ENCODE measurements at regions not wholly inside any gene's neighbourhood (a gene's known extent, or its start where the extent isn't known, plus 50 kb on each side); places are given as distances from the start of the nearest gene placed in this dataset.

DNA sequence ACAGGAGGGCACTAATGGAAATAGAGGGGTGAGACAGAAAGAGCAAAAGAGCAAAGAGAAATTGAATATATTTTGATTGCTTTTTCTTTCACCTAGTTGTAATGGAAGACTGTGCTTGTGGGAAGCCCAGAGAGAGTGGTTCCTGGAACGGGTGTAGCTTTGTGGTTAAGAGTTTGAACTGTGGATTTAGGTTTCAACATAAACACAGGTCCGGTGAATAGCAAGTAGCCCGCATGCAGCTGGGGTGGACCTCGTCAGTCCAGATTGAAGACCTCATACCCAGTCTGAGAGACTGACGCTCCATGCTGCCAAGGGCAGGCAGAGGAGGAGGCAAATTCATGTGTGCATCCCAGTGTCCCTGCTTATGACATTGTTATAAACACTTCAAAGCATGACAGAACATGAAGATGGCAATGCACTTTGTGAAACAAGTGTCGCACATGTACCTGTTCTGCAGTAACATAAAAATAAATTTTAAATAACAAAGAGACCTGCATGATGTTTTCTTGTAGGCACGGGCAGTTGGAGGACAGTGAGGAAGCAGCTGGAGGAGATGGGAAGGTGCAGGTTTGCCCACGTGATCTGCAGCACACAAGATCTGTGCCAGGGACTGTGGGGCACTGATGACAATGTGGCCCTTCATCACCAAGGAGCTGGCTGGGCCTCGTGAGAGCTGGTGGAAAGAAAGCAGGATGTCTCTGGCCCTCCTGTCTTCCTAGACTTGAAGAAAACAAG, 220.5 kb upstream of the SSTR4 start:
- no peak overlapping the region for H3K27ac ChIP-seq (ENCODE audit: low read length)
- H3K9ac ChIP-seq (ENCODE audit: low read length) = no peak overlapping the region
- H3K4me1 ChIP-seq (ENCODE audit: low read length) = no peaks in the 10 kb centered on the region
- no peak overlapping the region for H3K4me3 ChIP-seq (ENCODE audit: low read length)
- no peak overlapping the region for H2AFZ ChIP-seq (ENCODE audit: low read depth, low read length)
- H3K9me3 ChIP-seq (ENCODE audit: insufficient read depth, low read length) = no peaks in the 10 kb centered on the region
- no peak overlapping the region for H3K4me2 ChIP-seq (ENCODE audit: low read length)
- H4K20me1 ChIP-seq (ENCODE audit: insufficient read depth, low read length) = no peaks in the 10 kb centered on the region
- H3K36me3 ChIP-seq (replicated peaks; ENCODE audit: low read depth, low read length) = no peaks in the 10 kb centered on the region
- H3K27me3 ChIP-seq (ENCODE audit: low read depth, low read length) = peaks cover 16% of the 10 kb centered on the region; the same call in 1 of the 2 replicates
- TF ChIP-seq, protein P1, sequence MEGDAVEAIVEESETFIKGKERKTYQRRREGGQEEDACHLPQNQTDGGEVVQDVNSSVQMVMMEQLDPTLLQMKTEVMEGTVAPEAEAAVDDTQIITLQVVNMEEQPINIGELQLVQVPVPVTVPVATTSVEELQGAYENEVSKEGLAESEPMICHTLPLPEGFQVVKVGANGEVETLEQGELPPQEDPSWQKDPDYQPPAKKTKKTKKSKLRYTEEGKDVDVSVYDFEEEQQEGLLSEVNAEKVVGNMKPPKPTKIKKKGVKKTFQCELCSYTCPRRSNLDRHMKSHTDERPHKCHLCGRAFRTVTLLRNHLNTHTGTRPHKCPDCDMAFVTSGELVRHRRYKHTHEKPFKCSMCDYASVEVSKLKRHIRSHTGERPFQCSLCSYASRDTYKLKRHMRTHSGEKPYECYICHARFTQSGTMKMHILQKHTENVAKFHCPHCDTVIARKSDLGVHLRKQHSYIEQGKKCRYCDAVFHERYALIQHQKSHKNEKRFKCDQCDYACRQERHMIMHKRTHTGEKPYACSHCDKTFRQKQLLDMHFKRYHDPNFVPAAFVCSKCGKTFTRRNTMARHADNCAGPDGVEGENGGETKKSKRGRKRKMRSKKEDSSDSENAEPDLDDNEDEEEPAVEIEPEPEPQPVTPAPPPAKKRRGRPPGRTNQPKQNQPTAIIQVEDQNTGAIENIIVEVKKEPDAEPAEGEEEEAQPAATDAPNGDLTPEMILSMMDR (IDR thresholded peaks at IDR 0.05; ENCODE audit: low read depth, low read length) = no peak
- no peak for TF ChIP-seq EZH2phosphoT487 (IDR thresholded peaks at IDR 0.05; ENCODE audit: low read depth)
- no peaks in the 10 kb centered on the region for H3K79me2 ChIP-seq (ENCODE audit: low read length)

DNA sequence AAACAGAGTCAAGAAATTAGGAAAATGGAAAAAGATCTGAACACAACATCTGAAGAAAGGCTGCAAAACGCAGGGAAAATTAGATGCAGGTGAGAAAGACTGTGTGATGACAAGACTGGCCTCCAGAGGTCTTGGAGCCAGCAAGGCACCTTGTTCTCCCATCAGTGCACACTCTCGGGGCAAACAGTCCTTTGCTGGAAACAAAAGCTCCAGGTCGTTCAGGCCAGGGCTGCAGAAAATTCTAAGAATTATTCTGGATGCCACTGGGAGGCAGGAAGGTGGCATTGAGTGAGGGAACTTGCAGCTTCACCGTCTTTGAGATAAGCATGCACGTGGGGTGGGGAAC, 219.9 kb upstream of the SSTR4 start:
- Histone ChIP-seq H3K9ac (ENCODE audit: low read length) (no peak overlapping the region), H2AFZ (ENCODE audit: low read depth, low read length) (no peak overlapping the region), H3K27ac (ENCODE audit: low read length) (no peak overlapping the region), H4K20me1 (ENCODE audit: insufficient read depth, low read length) (no peaks in the 10 kb centered on the region), H3K9me3 (ENCODE audit: insufficient read depth, low read length) (no peaks in the 10 kb centered on the region), H3K4me2 (ENCODE audit: low read length) (no peak overlapping the region), H3K27me3 (ENCODE audit: low read depth, low read length) (peaks cover 16% of the 10 kb centered on the region; the same call in 1 of the 2 replicates), H3K4me1 (ENCODE audit: low read length) (no peaks in the 10 kb centered on the region), H3K4me3 (ENCODE audit: low read length) (no peak overlapping the region), H3K36me3 (replicated peaks; ENCODE audit: low read depth, low read length) (no peaks in the 10 kb centered on the region), H3K79me2 (ENCODE audit: low read length) (no peaks in the 10 kb centered on the region)
- no peak for TF ChIP-seq EZH2phosphoT487 (IDR thresholded peaks at IDR 0.05; ENCODE audit: low read depth)
- TF ChIP-seq, protein P1 (IDR thresholded peaks at IDR 0.05; ENCODE audit: low read depth, low read length) = no peak

DNA sequence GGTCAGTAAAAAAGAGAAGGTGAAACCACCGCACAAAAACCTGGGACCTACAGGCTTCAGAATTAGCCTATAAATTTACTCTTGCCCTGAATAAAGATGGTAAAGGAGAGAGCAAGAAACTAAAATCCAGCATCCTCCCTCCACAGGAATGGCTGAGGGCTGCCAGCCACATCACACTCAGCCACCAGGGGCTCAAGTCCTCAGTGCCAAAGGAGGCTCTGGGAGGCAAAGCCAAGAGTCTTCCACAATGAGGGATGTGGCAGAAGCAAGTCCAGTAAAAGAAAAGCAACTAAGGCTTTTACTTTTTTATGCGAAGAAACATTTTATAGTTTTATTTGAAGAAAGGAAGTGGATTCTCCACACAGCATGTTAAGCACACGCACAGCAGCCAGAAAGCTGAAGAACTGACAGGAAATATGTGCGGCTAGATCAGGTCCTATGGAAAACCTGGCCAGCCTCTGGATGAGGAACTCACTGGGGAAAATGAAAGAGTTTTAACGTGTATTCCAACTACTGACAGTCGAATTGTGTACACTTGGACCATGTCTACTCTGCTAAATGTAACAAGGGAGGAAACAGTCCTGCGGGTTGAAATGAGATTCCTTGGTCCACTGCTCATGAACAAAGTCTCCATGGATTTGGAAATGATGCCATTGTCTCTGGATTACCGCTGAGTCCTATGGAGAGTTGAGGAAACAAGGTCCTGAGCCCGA, 219.4 kb upstream of the SSTR4 start:
- Histone ChIP-seq H3K36me3 (replicated peaks; ENCODE audit: low read depth, low read length) (no peaks in the 10 kb centered on the region), H3K79me2 (ENCODE audit: low read length) (no peaks in the 10 kb centered on the region), H3K9ac (ENCODE audit: low read length) (no peak overlapping the region), H3K9me3 (ENCODE audit: insufficient read depth, low read length) (no peaks in the 10 kb centered on the region), H4K20me1 (ENCODE audit: insufficient read depth, low read length) (no peaks in the 10 kb centered on the region), H3K4me2 (ENCODE audit: low read length) (no peak overlapping the region), H3K4me3 (ENCODE audit: low read length) (no peak overlapping the region), H3K27ac (ENCODE audit: low read length) (no peak overlapping the region), H2AFZ (ENCODE audit: low read depth, low read length) (no peak overlapping the region), H3K4me1 (ENCODE audit: low read length) (no peaks in the 10 kb centered on the region), H3K27me3 (ENCODE audit: low read depth, low read length) (peaks cover 16% of the 10 kb centered on the region; the same call in 1 of the 2 replicates)
- TF ChIP-seq, protein P1 (IDR thresholded peaks at IDR 0.05; ENCODE audit: low read depth, low read length) = no peak
- TF ChIP-seq EZH2phosphoT487 (IDR thresholded peaks at IDR 0.05; ENCODE audit: low read depth) = no peak

DNA sequence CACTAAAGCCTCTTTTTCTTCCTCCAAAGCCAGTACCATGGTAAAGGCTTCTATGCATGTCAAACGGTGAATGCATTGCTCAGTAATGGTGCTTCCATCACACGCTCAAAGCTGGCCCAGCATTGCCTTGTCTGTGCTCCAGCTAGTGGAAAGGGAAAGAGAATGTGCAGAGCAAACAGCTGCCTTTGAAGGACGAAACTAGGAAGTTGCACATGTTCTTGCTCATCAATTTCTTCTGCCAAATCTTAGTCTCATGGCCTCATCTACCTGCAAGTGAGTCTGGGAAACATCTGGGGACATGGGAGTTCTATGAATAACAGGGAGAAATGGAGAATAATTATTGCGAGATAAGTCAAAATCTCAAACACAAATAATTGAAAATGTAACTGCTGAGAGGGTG, 216.5 kb upstream of the SSTR4 start:
- Histone ChIP-seq H3K27me3 (ENCODE audit: low read depth, low read length) (peaks cover 14% of the 10 kb centered on the region; the same call in 1 of the 2 replicates), H3K36me3 (replicated peaks; ENCODE audit: low read depth, low read length) (no peaks in the 10 kb centered on the region), H2AFZ (ENCODE audit: low read depth, low read length) (no peak overlapping the region)

More for the DNA sequence above, 216.5 kb upstream of the SSTR4 start:
- Histone ChIP-seq H3K27ac (ENCODE audit: low read length) (no peak overlapping the region), H3K4me2 (ENCODE audit: low read length) (no peak overlapping the region), H3K4me1 (ENCODE audit: low read length) (no peaks in the 10 kb centered on the region), H3K9me3 (ENCODE audit: insufficient read depth, low read length) (no peaks in the 10 kb centered on the region), H3K79me2 (ENCODE audit: low read length) (no peaks in the 10 kb centered on the region), H4K20me1 (ENCODE audit: insufficient read depth, low read length) (no peaks in the 10 kb centered on the region), H3K9ac (ENCODE audit: low read length) (no peak overlapping the region), H3K4me3 (ENCODE audit: low read length) (no peak overlapping the region)
- no peak for TF ChIP-seq EZH2phosphoT487 (IDR thresholded peaks at IDR 0.05; ENCODE audit: low read depth)
- TF ChIP-seq, protein P1 (IDR thresholded peaks at IDR 0.05; ENCODE audit: low read depth, low read length) = no peak

Measured in OCI-LY3 (cell line).